ENCODE measurements at regions not wholly inside any gene's neighbourhood (a gene's known extent, or its start where the extent isn't known, plus 50 kb on each side); places are given as distances from the start of the nearest gene placed in this dataset.

DNA sequence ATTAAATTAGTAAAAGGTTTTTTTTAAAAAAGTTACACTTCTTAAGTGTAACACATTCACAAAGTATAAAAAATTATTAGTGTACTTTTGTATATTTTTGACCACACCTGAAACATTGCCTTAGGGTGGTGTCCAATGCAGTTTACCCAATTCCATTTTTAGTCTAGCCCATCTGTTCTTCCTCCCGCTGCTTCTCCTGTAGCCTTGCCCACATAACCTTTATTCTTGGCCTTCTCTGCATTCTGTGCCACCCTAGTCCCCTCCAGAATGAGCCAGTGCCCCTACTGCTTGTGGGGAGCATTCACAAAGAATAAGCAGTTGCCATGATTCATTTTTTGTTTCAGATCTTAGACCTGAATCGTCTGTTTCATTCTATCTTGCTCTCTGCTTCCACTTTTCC, 78.4 kb upstream of the MYT1L start:
- H4K20me1 ChIP-seq (ENCODE audit: insufficient read depth, low read length), result no peaks in the 10 kb centered on the region
- no peak overlapping the region for H3K27ac ChIP-seq (ENCODE audit: low read depth, low read length)
- H3K9me3 ChIP-seq (ENCODE audit: low read depth, low read length), result no peaks in the 10 kb centered on the region
- TF ChIP-seq, protein P1, sequence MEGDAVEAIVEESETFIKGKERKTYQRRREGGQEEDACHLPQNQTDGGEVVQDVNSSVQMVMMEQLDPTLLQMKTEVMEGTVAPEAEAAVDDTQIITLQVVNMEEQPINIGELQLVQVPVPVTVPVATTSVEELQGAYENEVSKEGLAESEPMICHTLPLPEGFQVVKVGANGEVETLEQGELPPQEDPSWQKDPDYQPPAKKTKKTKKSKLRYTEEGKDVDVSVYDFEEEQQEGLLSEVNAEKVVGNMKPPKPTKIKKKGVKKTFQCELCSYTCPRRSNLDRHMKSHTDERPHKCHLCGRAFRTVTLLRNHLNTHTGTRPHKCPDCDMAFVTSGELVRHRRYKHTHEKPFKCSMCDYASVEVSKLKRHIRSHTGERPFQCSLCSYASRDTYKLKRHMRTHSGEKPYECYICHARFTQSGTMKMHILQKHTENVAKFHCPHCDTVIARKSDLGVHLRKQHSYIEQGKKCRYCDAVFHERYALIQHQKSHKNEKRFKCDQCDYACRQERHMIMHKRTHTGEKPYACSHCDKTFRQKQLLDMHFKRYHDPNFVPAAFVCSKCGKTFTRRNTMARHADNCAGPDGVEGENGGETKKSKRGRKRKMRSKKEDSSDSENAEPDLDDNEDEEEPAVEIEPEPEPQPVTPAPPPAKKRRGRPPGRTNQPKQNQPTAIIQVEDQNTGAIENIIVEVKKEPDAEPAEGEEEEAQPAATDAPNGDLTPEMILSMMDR (IDR thresholded peaks at IDR 0.05; ENCODE audit: extremely low read depth, low read depth, low read length), result no peak
- no peak overlapping the region for H2AFZ ChIP-seq (ENCODE audit: low read length)
- no peaks in the 10 kb centered on the region for H3K4me1 ChIP-seq (ENCODE audit: insufficient read depth, low read length)
- no peaks in the 10 kb centered on the region for H3K27me3 ChIP-seq (ENCODE audit: insufficient read depth, low read length)
- H3K36me3 ChIP-seq (ENCODE audit: insufficient read depth, low read length), result no peaks in the 10 kb centered on the region
- no peak overlapping the region for H3K4me2 ChIP-seq (ENCODE audit: insufficient read depth, low read length)
- no peak overlapping the region for H3K4me3 ChIP-seq (ENCODE audit: insufficient read depth, low read length)
- H3K79me2 ChIP-seq (ENCODE audit: insufficient read depth, low read length), result no peaks in the 10 kb centered on the region
- DNase-seq (ENCODE audit: insufficient read length, low spot score, missing footprints), result no peak

DNA sequence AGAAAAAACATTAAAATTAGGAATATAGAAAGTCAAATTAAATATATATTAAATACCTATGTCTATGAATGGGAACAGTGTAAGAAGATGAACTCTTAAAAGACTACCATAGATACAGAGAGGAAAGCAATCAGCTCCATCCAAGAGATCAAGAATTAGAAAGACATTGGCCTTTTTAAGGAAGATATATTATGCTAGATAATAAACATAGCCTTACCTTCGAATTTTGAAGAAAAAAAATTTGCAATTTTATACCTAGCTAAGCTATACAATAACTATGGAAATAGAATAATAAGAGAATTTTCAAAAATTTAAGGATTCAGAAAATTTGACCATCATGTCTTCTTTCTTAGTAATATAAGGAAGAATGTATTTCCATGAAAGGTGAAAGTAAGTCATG, 74.7 kb upstream of the MYT1L start:
- Histone ChIP-seq H3K79me2 (ENCODE audit: insufficient read depth, low read length) (no peaks in the 10 kb centered on the region), H2AFZ (ENCODE audit: low read length) (no peak overlapping the region), H3K36me3 (ENCODE audit: insufficient read depth, low read length) (no peaks in the 10 kb centered on the region), H3K9me3 (ENCODE audit: low read depth, low read length) (no peaks in the 10 kb centered on the region), H4K20me1 (ENCODE audit: insufficient read depth, low read length) (no peaks in the 10 kb centered on the region), H3K27me3 (ENCODE audit: insufficient read depth, low read length) (no peaks in the 10 kb centered on the region), H3K4me1 (ENCODE audit: insufficient read depth, low read length) (no peaks in the 10 kb centered on the region), H3K4me3 (ENCODE audit: insufficient read depth, low read length) (no peak overlapping the region), H3K4me2 (ENCODE audit: insufficient read depth, low read length) (no peak overlapping the region), H3K27ac (ENCODE audit: low read depth, low read length) (no peak overlapping the region)
- DNase-seq (ENCODE audit: insufficient read length, low spot score, missing footprints), result no peak
- TF ChIP-seq, protein P1 (IDR thresholded peaks at IDR 0.05; ENCODE audit: extremely low read depth, low read depth, low read length), result no peak

DNA sequence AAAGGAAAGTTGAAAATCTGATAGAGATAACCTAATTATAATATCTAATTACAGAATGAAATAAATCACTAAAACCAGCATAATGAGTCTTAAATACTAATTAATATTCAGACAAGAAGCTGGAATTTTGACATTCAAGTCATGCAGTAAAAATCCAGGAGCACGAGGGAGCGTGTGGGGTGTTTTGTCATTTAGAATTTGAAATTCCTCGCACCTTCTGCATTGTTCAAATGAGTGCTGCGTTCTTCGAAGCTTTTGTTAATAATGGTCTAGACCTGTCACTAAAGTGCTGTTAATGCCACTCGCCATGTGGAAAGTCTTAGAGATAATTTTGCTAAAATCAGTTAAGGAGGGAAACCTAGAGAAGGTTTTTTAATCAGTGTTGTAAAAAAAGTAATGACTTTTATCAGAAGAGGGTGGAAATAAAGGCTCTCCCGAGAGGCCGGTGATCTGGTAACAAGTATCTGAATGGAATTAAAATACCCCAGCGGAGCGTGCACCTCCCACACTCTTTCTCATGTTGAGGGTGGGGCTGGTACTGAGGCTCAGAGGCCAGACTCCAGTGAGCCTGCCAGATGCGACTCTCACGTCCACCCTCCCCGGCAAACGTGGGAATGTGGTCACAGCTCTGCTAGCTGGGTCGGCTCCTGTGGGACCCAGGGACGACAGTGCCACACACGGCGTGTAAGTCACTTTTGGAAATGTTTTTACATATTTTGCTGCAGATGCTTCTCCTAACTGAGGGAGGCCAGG, 69.4 kb upstream of the MYT1L start:
- TF ChIP-seq, protein P1 (IDR thresholded peaks at IDR 0.05; ENCODE audit: extremely low read depth, low read depth, low read length), result no peak
- H4K20me1 ChIP-seq (ENCODE audit: insufficient read depth, low read length), result no peaks in the 10 kb centered on the region
- H3K4me3 ChIP-seq (ENCODE audit: insufficient read depth, low read length), result no peak overlapping the region
- H2AFZ ChIP-seq (ENCODE audit: low read length), result no peak overlapping the region
- no peaks in the 10 kb centered on the region for H3K9me3 ChIP-seq (ENCODE audit: low read depth, low read length)
- no peak for DNase-seq (ENCODE audit: insufficient read length, low spot score, missing footprints)
- no peak overlapping the region for H3K27ac ChIP-seq (ENCODE audit: low read depth, low read length)
- no peaks in the 10 kb centered on the region for H3K79me2 ChIP-seq (ENCODE audit: insufficient read depth, low read length)
- H3K4me2 ChIP-seq (ENCODE audit: insufficient read depth, low read length), result no peak overlapping the region
- no peaks in the 10 kb centered on the region for H3K27me3 ChIP-seq (ENCODE audit: insufficient read depth, low read length)
- no peaks in the 10 kb centered on the region for H3K4me1 ChIP-seq (ENCODE audit: insufficient read depth, low read length)
- H3K36me3 ChIP-seq (ENCODE audit: insufficient read depth, low read length), result no peaks in the 10 kb centered on the region

DNA sequence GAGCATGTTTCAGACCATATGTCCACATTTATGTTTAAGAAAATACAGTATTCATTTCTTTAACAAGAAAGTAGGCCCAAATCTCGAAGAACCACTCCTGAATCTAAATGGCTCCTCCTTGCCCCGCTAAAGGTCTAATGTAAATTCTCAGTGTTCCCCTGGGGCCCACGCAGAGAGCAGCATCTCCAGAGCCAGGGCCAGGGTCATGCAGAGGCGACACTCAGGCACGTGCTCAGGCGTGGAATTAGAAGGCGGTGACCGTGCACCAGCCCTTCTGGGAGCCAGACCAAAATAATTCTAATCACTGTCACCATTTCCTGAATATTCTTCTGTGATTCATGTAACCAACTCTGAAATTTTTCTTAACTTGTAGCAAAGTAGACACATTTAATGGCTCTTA, 68.3 kb upstream of the MYT1L start:
- no peaks in the 10 kb centered on the region for H3K9me3 ChIP-seq (ENCODE audit: low read depth, low read length)
- H3K27ac ChIP-seq (ENCODE audit: low read depth, low read length), result no peak overlapping the region
- no peaks in the 10 kb centered on the region for H3K79me2 ChIP-seq (ENCODE audit: insufficient read depth, low read length)
- H2AFZ ChIP-seq (ENCODE audit: low read length), result no peak overlapping the region
- H3K4me2 ChIP-seq (ENCODE audit: insufficient read depth, low read length), result no peak overlapping the region
- H3K27me3 ChIP-seq (ENCODE audit: insufficient read depth, low read length), result no peaks in the 10 kb centered on the region
- DNase-seq (ENCODE audit: insufficient read length, low spot score, missing footprints), result peak; percentile 39
- TF ChIP-seq, protein P1 (IDR thresholded peaks at IDR 0.05; ENCODE audit: extremely low read depth, low read depth, low read length), result no peak
- H3K4me3 ChIP-seq (ENCODE audit: insufficient read depth, low read length), result no peak overlapping the region
- no peaks in the 10 kb centered on the region for H3K36me3 ChIP-seq (ENCODE audit: insufficient read depth, low read length)
- H4K20me1 ChIP-seq (ENCODE audit: insufficient read depth, low read length), result no peaks in the 10 kb centered on the region
- H3K4me1 ChIP-seq (ENCODE audit: insufficient read depth, low read length), result no peaks in the 10 kb centered on the region

Data from osteoblast (primary cell).